ENCODE measurements at regions not wholly inside any gene's neighbourhood (a gene's known extent, or its start where the extent isn't known, plus 50 kb on each side); places are given as distances from the start of the nearest gene placed in this dataset.

DNA sequence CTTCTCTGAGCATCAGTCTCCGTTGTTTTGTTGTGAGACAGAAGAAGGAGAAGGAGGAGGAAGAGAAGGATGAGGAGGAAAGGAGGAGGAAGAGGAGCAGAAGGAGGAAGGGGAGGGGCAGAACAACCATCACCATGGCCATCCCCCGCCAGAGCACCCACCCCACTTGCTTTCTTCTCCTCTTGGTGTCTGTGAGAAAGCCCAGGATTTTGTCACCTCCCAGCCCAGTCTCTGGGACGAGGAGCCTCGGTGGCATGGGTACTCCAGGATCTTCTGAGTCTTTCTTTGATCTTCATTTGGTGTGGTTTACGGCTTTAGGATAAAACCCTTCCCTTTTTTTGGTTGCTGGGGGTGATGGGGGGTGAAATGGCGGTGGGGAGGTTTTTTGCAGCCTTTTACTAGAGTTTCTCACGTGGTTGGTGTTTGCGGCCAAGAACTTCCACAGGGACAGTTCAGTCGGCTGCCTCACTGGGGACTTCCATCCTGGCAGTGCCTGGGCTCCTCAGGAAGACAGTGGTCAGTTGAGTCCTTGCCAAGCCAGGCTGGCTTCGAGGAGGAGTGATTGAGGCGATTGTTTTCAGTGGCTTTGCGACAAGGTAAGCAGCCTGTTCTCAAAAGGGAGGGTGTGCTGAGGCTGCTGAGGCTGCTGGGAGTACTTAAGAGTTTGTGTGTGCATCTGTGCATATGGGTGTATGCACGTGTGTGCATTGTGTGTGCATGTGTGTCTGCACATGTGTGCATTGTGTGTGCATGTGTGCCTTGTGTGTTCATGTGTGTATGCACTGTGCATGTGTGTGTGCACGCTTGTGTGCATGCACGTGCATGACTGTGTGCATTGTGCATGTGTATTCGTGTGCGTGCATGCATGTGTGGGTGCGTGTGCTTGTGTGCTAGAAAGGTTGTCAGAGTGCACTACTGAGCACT, 567.5 kb downstream of the TBC1D22A start:
- no peak for TF ChIP-seq GABPA (IDR thresholded peaks at IDR 0.05; ENCODE audit: low read depth)
- TF ChIP-seq, protein P1, sequence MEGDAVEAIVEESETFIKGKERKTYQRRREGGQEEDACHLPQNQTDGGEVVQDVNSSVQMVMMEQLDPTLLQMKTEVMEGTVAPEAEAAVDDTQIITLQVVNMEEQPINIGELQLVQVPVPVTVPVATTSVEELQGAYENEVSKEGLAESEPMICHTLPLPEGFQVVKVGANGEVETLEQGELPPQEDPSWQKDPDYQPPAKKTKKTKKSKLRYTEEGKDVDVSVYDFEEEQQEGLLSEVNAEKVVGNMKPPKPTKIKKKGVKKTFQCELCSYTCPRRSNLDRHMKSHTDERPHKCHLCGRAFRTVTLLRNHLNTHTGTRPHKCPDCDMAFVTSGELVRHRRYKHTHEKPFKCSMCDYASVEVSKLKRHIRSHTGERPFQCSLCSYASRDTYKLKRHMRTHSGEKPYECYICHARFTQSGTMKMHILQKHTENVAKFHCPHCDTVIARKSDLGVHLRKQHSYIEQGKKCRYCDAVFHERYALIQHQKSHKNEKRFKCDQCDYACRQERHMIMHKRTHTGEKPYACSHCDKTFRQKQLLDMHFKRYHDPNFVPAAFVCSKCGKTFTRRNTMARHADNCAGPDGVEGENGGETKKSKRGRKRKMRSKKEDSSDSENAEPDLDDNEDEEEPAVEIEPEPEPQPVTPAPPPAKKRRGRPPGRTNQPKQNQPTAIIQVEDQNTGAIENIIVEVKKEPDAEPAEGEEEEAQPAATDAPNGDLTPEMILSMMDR (IDR thresholded peaks at IDR 0.05; ENCODE audit: insufficient read depth, low read length): no peak
- no peak for TF ChIP-seq POLR2AphosphoS5 (IDR thresholded peaks at IDR 0.05; ENCODE audit: low read depth)
- TF ChIP-seq, protein P2, sequence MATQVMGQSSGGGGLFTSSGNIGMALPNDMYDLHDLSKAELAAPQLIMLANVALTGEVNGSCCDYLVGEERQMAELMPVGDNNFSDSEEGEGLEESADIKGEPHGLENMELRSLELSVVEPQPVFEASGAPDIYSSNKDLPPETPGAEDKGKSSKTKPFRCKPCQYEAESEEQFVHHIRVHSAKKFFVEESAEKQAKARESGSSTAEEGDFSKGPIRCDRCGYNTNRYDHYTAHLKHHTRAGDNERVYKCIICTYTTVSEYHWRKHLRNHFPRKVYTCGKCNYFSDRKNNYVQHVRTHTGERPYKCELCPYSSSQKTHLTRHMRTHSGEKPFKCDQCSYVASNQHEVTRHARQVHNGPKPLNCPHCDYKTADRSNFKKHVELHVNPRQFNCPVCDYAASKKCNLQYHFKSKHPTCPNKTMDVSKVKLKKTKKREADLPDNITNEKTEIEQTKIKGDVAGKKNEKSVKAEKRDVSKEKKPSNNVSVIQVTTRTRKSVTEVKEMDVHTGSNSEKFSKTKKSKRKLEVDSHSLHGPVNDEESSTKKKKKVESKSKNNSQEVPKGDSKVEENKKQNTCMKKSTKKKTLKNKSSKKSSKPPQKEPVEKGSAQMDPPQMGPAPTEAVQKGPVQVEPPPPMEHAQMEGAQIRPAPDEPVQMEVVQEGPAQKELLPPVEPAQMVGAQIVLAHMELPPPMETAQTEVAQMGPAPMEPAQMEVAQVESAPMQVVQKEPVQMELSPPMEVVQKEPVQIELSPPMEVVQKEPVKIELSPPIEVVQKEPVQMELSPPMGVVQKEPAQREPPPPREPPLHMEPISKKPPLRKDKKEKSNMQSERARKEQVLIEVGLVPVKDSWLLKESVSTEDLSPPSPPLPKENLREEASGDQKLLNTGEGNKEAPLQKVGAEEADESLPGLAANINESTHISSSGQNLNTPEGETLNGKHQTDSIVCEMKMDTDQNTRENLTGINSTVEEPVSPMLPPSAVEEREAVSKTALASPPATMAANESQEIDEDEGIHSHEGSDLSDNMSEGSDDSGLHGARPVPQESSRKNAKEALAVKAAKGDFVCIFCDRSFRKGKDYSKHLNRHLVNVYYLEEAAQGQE (IDR thresholded peaks at IDR 0.05; ENCODE audit: insufficient replicate concordance, low read depth): no peak
- no peak for TF ChIP-seq SPI1 (IDR thresholded peaks at IDR 0.05; ENCODE audit: borderline replicate concordance, low read depth)

Measured in HL-60 (cell line).